C4-2B (cell line): ENCODE measurements at regions not wholly inside any gene's neighbourhood (a gene's known extent, or its start where the extent isn't known, plus 50 kb on each side); places are given as distances from the start of the nearest gene placed in this dataset.

Experiments used
- H3K27ac ChIP-seq: fragments of 450-650 bp; 2 replicates; pipeline ENCODE4 v1.5.1; 2017
- CTCF ChIP-seq: fragments of 450-650 bp; conservative IDR thresholded peaks from 2 replicates; pipeline ENCODE4 v1.5.1; 2017; ENCODE audit warnings: mild to moderate bottlenecking
- ZFX ChIP-seq: fragments of 450-650 bp; IDR thresholded peaks from 2 replicates; pipeline ENCODE4 v1.6.1; 2017

GRCh38 chr14:95382747-95383146 is 63.0 kb upstream of the CLMN start:
- TF ChIP-seq CTCF (no peak), ZFX (no peak)
- H3K27ac ChIP-seq = no peak overlapping the region

- no peak overlapping the region for H3K27ac ChIP-seq
- no peak for TF ChIP-seq CTCF
- TF ChIP-seq ZFX = no peak
Observed at GRCh38 chr14:95381726-95382125, 62.0 kb upstream of the CLMN start.

- no peak overlapping the region for H3K27ac ChIP-seq
- no peak for TF ChIP-seq ZFX
- TF ChIP-seq CTCF = no peak
Observed at GRCh38 chr14:95380350-95381042, 60.8 kb upstream of the CLMN start.

- TF ChIP-seq ZFX = no peak
- no peak overlapping the region for H3K27ac ChIP-seq
Observed at GRCh38 chr14:95379634-95380033, 59.9 kb upstream of the CLMN start.

GRCh38 chr14:95375539-95376109 is 55.9 kb upstream of the CLMN start:
- H3K27ac ChIP-seq = no peak overlapping the region
- no peak for TF ChIP-seq ZFX
- no peak for TF ChIP-seq CTCF

GRCh38 chr14:95374239-95374997 is 54.7 kb upstream of the CLMN start:
- H3K27ac ChIP-seq = no peak overlapping the region
- TF ChIP-seq CTCF = no peak
- no peak for TF ChIP-seq ZFX

- no peak overlapping the region for H3K27ac ChIP-seq
- no peak for TF ChIP-seq CTCF
- TF ChIP-seq ZFX = no peak
Observed at GRCh38 chr14:95370076-95370475, 50.4 kb upstream of the CLMN start.
